22Rv1 (cell line): ENCODE measurements at regions not wholly inside any gene's neighbourhood (a gene's known extent, or its start where the extent isn't known, plus 50 kb on each side); places are given as distances from the start of the nearest gene placed in this dataset.

Experiments used
- CTCF ChIP-seq: fragments of 450-650 bp; IDR thresholded peaks from 2 replicates; pipeline ENCODE4 v1.5.1; 2017; ENCODE audit warnings: mild to moderate bottlenecking
- ZFX ChIP-seq: fragments of 450-650 bp; IDR thresholded peaks from 2 replicates; pipeline ENCODE4 v1.6.1; 2017; ENCODE audit warnings: antibody characterized with exemption, borderline replicate concordance

- TF ChIP-seq CTCF (no peak), ZFX (no peak)
Measured at GRCh38 chr5:98563885-98564653, 209.4 kb upstream of the RGMB start.
